Gastroesophageal sphincter (tissue), 4 donors: ENCODE measurements at regions not wholly inside any gene's neighbourhood (a gene's known extent, or its start where the extent isn't known, plus 50 kb on each side); places are given as distances from the start of the nearest gene placed in this dataset.

ENCODE experiments used
- ATAC-seq: fragments of 150-250 bp; one replicate; pipeline ENCODE4 v1.9.1; 2016; ENCODE audit warnings: mild to moderate bottlenecking, moderate library complexity
- H3K27ac ChIP-seq, 4 donors: fragments of 200-600 bp; sonication (generic) in 3 of 4; 1 replicate in 3 of 4; 2 replicates in 1 of 4; pipeline ENCODE4 v1.5.1; 2016 to 2019
- H3K27me3 ChIP-seq: fragments of 200-600 bp; sonication (generic); one replicate; pipeline ENCODE4 v1.5.1; 2019
- H3K36me3 ChIP-seq, 2 donors: fragments of 200-600 bp; sonication (generic); one replicate each; pipeline ENCODE4 v1.5.1; 2019; ENCODE audit warnings: control low read depth in 1 of 2
- H3K4me1 ChIP-seq, 3 donors: fragments of 200-600 bp; sonication (generic); 1 replicate in 2 of 3; 2 replicates in 1 of 3; pipeline ENCODE4 v1.5.1; 2016 to 2019; ENCODE audit warnings: control low read depth in 2 of 3
- H3K4me3 ChIP-seq, 2 donors: fragments of 200-600 bp; sonication (generic); one replicate each; pipeline ENCODE4 v1.5.1; 2019; ENCODE audit warnings: mild to moderate bottlenecking in 1 of 2, moderate library complexity in 1 of 2
- H3K9me3 ChIP-seq, 3 donors: fragments of 200-600 bp; sonication (generic); one replicate each; pipeline ENCODE4 v1.5.1; 2017 to 2019; ENCODE audit warnings: control low read depth in 2 of 3
- CTCF ChIP-seq, 4 experiments: fragments of 200-600 bp in 2 of 4; fragments of 450-650 bp in 2 of 4; sonication (generic) in 1 of 4; IDR thresholded peaks; one replicate each; pipeline ENCODE4 v1.5.1; 2017 to 2019; ENCODE audit warnings: antibody characterized with exemption in 4 of 4, mild to moderate bottlenecking in 2 of 4, moderate library complexity in 2 of 4
- EP300 ChIP-seq: sonication (generic); formaldehyde crosslinking; IDR thresholded peaks from one replicate; pipeline ENCODE4 v1.6.1; 2017; ENCODE audit warnings: antibody characterized with exemption, mild to moderate bottlenecking
- POLR2A ChIP-seq, 2 donors: fragments of 450-650 bp; IDR thresholded peaks; one replicate each; pipeline ENCODE4 v1.6.1; 2017; ENCODE audit warnings: antibody characterized with exemption in 2 of 2, mild to moderate bottlenecking in 2 of 2, moderate library complexity in 1 of 2
- POLR2AphosphoS5 ChIP-seq: sonication (generic); formaldehyde crosslinking; IDR thresholded peaks from one replicate; pipeline ENCODE4 v1.6.1; 2017; ENCODE audit warnings: antibody characterized with exemption
- WGBS, 2 donors: methylation state at CpG; one replicate each; pipeline ENCODE4 v1.1.5; 2018; ENCODE audit warnings: low coverage in 1 of 2; 5-methylcytosine and 5-hydroxymethylcytosine counted together

- no peaks in the 10 kb centered on the region for H3K9me3 ChIP-seq
- ATAC-seq, result no peak
- TF ChIP-seq EP300, result no peak
- no peak for TF ChIP-seq POLR2A (IDR thresholded peaks at IDR 0.05)
- TF ChIP-seq CTCF (IDR thresholded peaks at IDR 0.05), result no peak
- TF ChIP-seq POLR2AphosphoS5, result no peak
- no peaks in the 10 kb centered on the region for H3K4me1 ChIP-seq
- no peak overlapping the region for H3K27ac ChIP-seq
- no peaks in the 10 kb centered on the region for H3K36me3 ChIP-seq
- H3K27me3 ChIP-seq, result no peaks in the 10 kb centered on the region
- no peak overlapping the region for H3K4me3 ChIP-seq
- 20% methylated on average over 1 of the region's 2 CpGs; no CpG with 5 or more reads in 1 of the 2 donors for WGBS, 2 donors
These were observed 678.3 kb downstream of the BCL11A start for GRCh38 chr2:59874971-59875755.

GRCh38 chr2:59874361-59874760 lies 679.1 kb downstream of the BCL11A start:
- H3K4me1 ChIP-seq, result no peaks in the 10 kb centered on the region
- H3K36me3 ChIP-seq, result no peaks in the 10 kb centered on the region
- no peak for ATAC-seq
- TF ChIP-seq CTCF (IDR thresholded peaks at IDR 0.05), result no peak
- no peaks in the 10 kb centered on the region for H3K9me3 ChIP-seq
- H3K27ac ChIP-seq, result no peak overlapping the region
- no peak overlapping the region for H3K4me3 ChIP-seq
- WGBS, 2 donors, result 76 to 78% methylated on average over 7 of the region's 7 CpGs
- H3K27me3 ChIP-seq, result no peaks in the 10 kb centered on the region

GRCh38 chr2:59871830-59872229 lies 681.6 kb downstream of the BCL11A start:
- Histone ChIP-seq H3K4me1 (no peaks in the 10 kb centered on the region), H3K9me3 (no peaks in the 10 kb centered on the region), H3K4me3 (no peak overlapping the region), H3K27ac (no peak overlapping the region), H3K27me3 (no peaks in the 10 kb centered on the region), H3K36me3 (no peaks in the 10 kb centered on the region)
- TF ChIP-seq CTCF (IDR thresholded peaks at IDR 0.05), result no peak
- no peak for TF ChIP-seq POLR2A (IDR thresholded peaks at IDR 0.05)
- TF ChIP-seq EP300, result no peak
- no peak for TF ChIP-seq POLR2AphosphoS5
- ATAC-seq, result no peak
- 53 to 54% methylated on average over 3 of the region's 3 CpGs for WGBS, 2 donors

GRCh38 chr2:59868981-59869380 lies 684.5 kb downstream of the BCL11A start:
- Histone ChIP-seq H3K4me1 (no peaks in the 10 kb centered on the region), H3K4me3 (no peak overlapping the region), H3K27me3 (no peaks in the 10 kb centered on the region), H3K36me3 (no peaks in the 10 kb centered on the region), H3K9me3 (no peaks in the 10 kb centered on the region), H3K27ac (no peak overlapping the region)
- no peak for ATAC-seq
- no peak for TF ChIP-seq POLR2A (IDR thresholded peaks at IDR 0.05)
- no peak for TF ChIP-seq CTCF (IDR thresholded peaks at IDR 0.05)
- TF ChIP-seq POLR2AphosphoS5, result no peak
- 70 to 77% methylated on average over 2 of the region's 2 CpGs for WGBS, 2 donors

- no peak overlapping the region for H3K4me3 ChIP-seq
- TF ChIP-seq POLR2AphosphoS5, result no peak
- no peak for TF ChIP-seq CTCF (IDR thresholded peaks at IDR 0.05)
- TF ChIP-seq EP300, result no peak
- TF ChIP-seq POLR2A (IDR thresholded peaks at IDR 0.05), result no peak
- ATAC-seq, result no peak
- no peaks in the 10 kb centered on the region for H3K36me3 ChIP-seq
- H3K4me1 ChIP-seq, result no peaks in the 10 kb centered on the region
- WGBS, 2 donors, result 51 to 73% methylated on average over 3 of the region's 3 CpGs
- no peaks in the 10 kb centered on the region for H3K27me3 ChIP-seq
- no peak overlapping the region for H3K27ac ChIP-seq
- H3K9me3 ChIP-seq, result no peaks in the 10 kb centered on the region
These were observed 687.0 kb downstream of the BCL11A start for GRCh38 chr2:59866436-59866835.
